GM19025 (cell line): ENCODE measurements at regions not wholly inside any gene's neighbourhood (a gene's known extent, or its start where the extent isn't known, plus 50 kb on each side); places are given as distances from the start of the nearest gene placed in this dataset.
"Not testable (repeated sequence)": the region's sequence is repeated elsewhere in the genome, so short reads cannot be mapped to it uniquely, and the experiment has no call there.

ENCODE experiments used
- ATAC-seq: cut with Tn5 transposase; IDR thresholded peaks from one replicate; pipeline ENCODE4 v1.9.1; 2021; ENCODE audit warnings: mild to moderate bottlenecking, low read depth, moderate library complexity; ENCODE audit not compliant: unreplicated experiment

GRCh38 chr16:61460020-61460419 is 576.2 kb downstream of the CDH8 start:
- ATAC-seq, result no peak

DNA sequence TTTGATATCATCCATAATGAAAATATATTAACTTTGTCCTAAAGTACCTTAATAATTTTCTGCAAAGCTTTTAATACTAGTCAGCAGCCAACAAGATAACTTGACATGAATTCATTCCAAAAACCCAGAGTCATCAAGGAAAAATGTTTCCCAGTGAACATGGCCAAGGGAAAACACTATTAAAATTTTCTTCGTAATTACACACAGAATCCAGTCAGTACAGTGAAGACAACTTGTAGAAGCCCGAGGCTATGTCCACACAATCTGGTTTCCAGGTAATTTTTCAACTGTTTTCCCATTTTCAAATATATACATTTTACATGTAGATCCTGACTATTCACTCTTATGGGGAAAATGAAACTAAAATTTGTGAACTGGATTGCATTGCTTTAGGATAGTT is 600.9 kb downstream of the CDH8 start:
- ATAC-seq, result no peak

DNA sequence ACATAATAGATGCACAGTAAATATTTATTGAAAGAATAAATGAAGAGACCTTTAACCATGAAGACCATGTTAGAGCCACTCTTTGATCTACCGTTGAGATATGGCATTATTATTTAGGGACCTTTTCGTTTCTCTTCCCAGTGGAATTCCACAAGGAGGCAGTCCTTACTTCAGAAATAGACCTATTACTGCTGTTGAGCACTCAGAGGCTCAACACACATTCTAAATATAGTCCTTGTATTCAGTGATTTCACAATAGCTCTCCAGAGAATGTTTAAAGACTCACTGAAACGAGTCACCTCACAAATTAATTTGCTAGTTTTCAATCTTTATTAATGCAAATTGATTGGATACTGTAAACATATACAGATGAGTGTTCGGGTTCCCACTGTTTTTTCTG is 603.8 kb downstream of the CDH8 start:
- ATAC-seq, result no peak

- ATAC-seq, result no peak
Measured at GRCh38 chr16:61421111-61421510, 615.1 kb downstream of the CDH8 start.

DNA sequence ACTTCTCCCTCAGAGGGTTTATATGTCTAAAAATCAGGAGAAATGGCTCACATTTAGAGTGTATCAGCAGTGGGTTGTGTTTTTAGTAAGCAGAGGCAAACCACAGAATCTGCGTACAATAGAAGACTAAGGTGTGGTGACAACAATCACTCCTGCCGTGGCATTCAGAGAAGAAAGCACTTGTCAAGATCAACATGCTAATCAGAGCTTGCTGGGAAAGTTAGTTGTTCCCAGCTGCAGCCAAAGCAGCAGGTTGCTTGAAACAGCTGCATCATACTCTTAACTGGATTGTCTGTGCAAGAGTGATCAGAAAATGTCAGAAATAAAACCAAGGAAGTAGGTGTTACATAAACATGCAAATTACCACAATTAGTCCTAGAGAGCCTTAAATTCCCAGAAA is 616.4 kb downstream of the CDH8 start:
- ATAC-seq, result no peak

- ATAC-seq, result not testable (repeated sequence)
Measured at GRCh38 chr16:61418802-61419201, 617.4 kb downstream of the CDH8 start.

DNA sequence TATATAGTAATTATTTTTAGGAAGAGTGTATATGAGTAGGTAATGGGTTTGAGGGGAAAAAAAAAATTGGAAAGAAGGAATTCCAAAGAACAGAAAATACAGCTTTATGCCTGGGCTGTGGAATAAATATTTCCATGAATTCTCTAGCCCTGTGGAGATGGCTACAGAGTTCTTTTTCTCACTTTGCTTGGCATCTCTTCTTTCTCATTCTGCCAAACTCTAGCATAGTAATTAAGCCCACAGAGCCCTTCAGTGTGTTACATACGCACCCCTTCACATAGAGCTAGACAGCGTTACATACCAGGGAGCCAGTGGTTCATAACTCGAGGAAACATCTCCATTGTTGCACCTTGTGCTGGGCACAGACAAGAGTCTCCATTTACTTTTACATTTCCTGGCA is 621.1 kb downstream of the CDH8 start:
- no peak for ATAC-seq

DNA sequence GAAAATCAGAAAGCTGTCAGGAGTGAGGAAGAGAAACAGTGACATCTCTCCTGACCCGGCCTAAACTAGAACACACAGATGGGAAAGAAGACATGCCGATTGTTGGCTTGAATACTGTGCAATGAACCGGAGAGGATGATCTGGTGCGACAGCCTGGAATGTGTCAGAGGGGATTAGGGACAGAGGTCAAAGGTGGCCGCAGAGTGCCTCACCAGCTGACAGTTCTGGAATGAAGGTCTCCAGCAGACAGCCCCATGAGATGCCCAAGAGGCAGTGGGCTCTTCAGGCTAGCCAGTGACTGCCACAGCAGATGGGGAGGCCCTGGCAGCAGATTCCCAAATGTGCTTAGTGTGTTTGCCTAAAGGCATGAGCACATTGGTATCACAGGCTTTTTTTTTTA is 623.2 kb downstream of the CDH8 start:
- no peak for ATAC-seq

GRCh38 chr16:61412562-61412961 is 623.7 kb downstream of the CDH8 start:
- ATAC-seq, result no peak

DNA sequence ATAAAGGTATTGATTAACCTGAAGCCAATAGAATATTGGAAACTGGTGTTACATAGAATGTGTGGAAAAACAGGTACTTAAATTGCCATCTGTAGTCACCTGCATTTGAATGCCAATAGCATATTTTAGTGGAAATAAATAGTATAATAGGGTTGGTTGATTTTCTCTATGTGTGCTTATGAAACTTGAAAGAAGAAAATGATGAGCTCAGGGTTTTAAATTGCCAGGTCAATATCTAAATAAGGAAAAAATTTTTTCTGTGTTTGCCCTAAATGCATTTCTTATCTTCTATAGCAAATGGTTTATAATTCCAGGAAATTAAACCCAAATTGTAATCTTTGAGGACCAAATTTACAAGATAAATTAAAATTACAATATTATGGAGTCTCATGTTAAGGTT is 626.6 kb downstream of the CDH8 start:
- ATAC-seq, result no peak

GRCh38 chr16:61403386-61403785 is 632.9 kb downstream of the CDH8 start:
- ATAC-seq, result no peak

DNA sequence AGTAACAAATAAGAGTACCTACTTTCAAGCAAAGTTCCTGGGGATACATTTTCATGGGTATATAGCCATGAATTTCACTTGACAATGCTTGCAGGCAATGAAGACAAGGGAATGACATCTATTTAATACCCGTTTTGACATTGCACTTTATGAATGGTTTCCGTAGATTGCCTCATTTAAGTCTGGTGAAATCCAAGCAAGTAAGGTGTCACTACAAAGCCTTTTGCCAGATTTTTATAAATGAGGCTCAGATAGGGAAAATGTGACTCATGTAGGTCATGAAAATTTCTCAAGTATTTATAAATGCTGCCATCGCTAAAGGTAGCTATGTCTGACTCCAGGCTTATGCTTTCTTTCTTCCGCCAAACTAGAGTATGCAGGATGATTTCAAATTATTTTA is 644.3 kb downstream of the CDH8 start:
- no peak for ATAC-seq

- ATAC-seq, result no peak
Measured at GRCh38 chr16:61390965-61391637, 645.1 kb downstream of the CDH8 start.

- ATAC-seq, result no peak
Measured at GRCh38 chr16:61385392-61386071, 650.7 kb downstream of the CDH8 start.

- no peak for ATAC-seq
Measured at GRCh38 chr16:61382435-61382834, 653.8 kb downstream of the CDH8 start.

GRCh38 chr16:61379311-61379710 is 656.9 kb downstream of the CDH8 start:
- no peak for ATAC-seq

- ATAC-seq, result no peak
Measured at GRCh38 chr16:61374071-61374470, 662.2 kb downstream of the CDH8 start.

GRCh38 chr16:61371881-61372280 is 664.4 kb downstream of the CDH8 start:
- ATAC-seq, result no peak

DNA sequence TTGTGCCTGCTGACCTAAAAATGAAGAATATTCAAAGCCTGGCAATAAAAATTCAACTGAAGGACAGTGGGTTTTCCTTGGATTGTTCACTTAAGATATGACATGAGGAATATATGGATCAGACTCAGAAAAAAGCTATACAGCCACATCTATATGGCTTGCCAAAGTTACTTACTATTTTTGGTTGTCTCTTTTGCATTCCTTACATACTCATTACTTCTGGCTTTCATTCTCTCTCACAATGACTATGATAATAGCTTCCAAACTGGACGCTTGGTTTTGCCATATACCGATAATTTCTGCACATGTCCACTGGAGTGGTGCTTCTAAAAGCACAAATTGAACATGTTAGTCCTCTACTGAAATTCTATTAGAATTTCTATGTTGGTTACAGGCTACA is 664.9 kb downstream of the CDH8 start:
- ATAC-seq, result no peak

DNA sequence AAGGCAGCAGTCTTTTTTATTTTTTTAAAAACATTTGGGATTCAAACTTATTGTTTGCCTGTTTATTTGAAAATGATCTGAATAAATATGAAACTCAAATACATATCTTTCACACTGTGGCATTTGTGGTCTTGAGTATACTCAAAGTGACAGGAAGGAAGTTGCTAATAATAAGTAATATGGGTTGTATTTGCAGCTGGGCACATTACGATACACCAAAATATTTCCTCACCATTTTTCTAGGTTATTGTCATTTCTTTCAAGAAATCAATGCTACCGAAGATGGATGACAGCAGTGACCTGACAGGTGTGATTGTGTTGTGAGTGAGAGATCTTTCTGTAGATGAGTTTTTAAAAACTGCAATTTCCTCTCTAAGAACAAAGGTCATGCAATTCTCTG is 665.7 kb downstream of the CDH8 start:
- ATAC-seq, result no peak

GRCh38 chr16:61366006-61366405 is 670.2 kb downstream of the CDH8 start:
- no peak for ATAC-seq

DNA sequence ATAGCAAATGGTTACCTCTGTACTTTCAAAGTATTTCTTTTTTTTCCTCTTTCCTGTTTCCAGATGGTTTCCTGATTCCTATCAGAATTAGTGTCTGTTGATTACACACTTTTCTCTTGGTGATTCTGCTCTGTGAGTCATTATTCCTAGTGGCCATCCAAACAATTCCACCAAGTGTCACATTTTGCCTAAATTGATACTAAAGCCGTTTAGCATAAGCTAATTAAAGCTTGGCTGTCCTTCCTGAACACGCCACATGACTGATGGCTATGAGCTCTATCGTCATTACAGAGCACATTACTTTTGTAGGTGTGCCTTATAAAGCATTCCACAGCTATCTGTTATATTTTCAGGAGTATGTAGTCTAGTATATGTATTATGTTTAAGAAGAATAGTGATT is 671.2 kb downstream of the CDH8 start:
- ATAC-seq, result no peak
